ENCODE measurements at regions not wholly inside any gene's neighbourhood (a gene's known extent, or its start where the extent isn't known, plus 50 kb on each side); places are given as distances from the start of the nearest gene placed in this dataset.

- no peak for DNase-seq (ENCODE audit: low read depth in 2 of 2)
Measured at GRCh38 chr13:104483631-104484030, 1417.4 kb upstream of the SLC10A2 start.

- no peak for DNase-seq (ENCODE audit: low read depth in 2 of 2)
Measured at GRCh38 chr13:104477261-104477660, 1411.0 kb upstream of the SLC10A2 start.

GRCh38 chr13:104473936-104474335 is 1407.7 kb upstream of the SLC10A2 start:
- DNase-seq (ENCODE audit: low read depth in 2 of 2), result no peak

GRCh38 chr13:104466016-104466415 is 1399.8 kb upstream of the SLC10A2 start:
- no peak for DNase-seq (ENCODE audit: low read depth in 2 of 2)

GRCh38 chr13:104461049-104461448 is 1394.8 kb upstream of the SLC10A2 start:
- no peak for DNase-seq (ENCODE audit: low read depth in 2 of 2)

GRCh38 chr13:104460554-104460953 is 1394.3 kb upstream of the SLC10A2 start:
- DNase-seq (ENCODE audit: low read depth in 2 of 2), result no peak

- no peak for DNase-seq (ENCODE audit: low read depth in 2 of 2)
Measured at GRCh38 chr13:104450006-104450405, 1383.8 kb upstream of the SLC10A2 start.

- no peak for DNase-seq (ENCODE audit: low read depth in 2 of 2)
Measured at GRCh38 chr13:104447348-104447747, 1381.1 kb upstream of the SLC10A2 start.

- no peak for DNase-seq (ENCODE audit: low read depth in 2 of 2)
Measured at GRCh38 chr13:104442536-104442935, 1376.3 kb upstream of the SLC10A2 start.

GRCh38 chr13:104436555-104436954 is 1370.3 kb upstream of the SLC10A2 start:
- no peak for DNase-seq (ENCODE audit: low read depth in 2 of 2)

GRCh38 chr13:104431895-104432294 is 1365.7 kb upstream of the SLC10A2 start:
- DNase-seq (ENCODE audit: low read depth in 2 of 2), result no peak

GRCh38 chr13:104426435-104426834 is 1360.2 kb upstream of the SLC10A2 start:
- DNase-seq (ENCODE audit: low read depth in 2 of 2), result no peak

GRCh38 chr13:104422668-104423067 is 1356.5 kb upstream of the SLC10A2 start:
- DNase-seq (ENCODE audit: low read depth in 2 of 2), result no peak

GRCh38 chr13:104416973-104417372 is 1350.8 kb upstream of the SLC10A2 start:
- DNase-seq (ENCODE audit: low read depth in 2 of 2), result no peak

- DNase-seq (ENCODE audit: low read depth in 2 of 2), result no peak
Measured at GRCh38 chr13:104414771-104415170, 1348.6 kb upstream of the SLC10A2 start.

- no peak for DNase-seq (ENCODE audit: low read depth in 2 of 2)
Measured at GRCh38 chr13:104414181-104414580, 1348.0 kb upstream of the SLC10A2 start.

- DNase-seq (ENCODE audit: low read depth in 2 of 2), result no peak
Measured at GRCh38 chr13:104411141-104411765, 1345.0 kb upstream of the SLC10A2 start.

- no peak for DNase-seq (ENCODE audit: low read depth in 2 of 2)
Measured at GRCh38 chr13:104408733-104409132, 1342.5 kb upstream of the SLC10A2 start.

GRCh38 chr13:104404325-104404724 is 1338.1 kb upstream of the SLC10A2 start:
- no peak for DNase-seq (ENCODE audit: low read depth in 2 of 2)

- DNase-seq (ENCODE audit: low read depth in 2 of 2), result no peak
Measured at GRCh38 chr13:104389691-104390090, 1323.5 kb upstream of the SLC10A2 start.

- no peak for DNase-seq (ENCODE audit: low read depth in 2 of 2)
Measured at GRCh38 chr13:104387510-104387909, 1321.3 kb upstream of the SLC10A2 start.

- DNase-seq (ENCODE audit: low read depth in 2 of 2), result no peak
Measured at GRCh38 chr13:104385404-104385803, 1319.2 kb upstream of the SLC10A2 start.

- DNase-seq (ENCODE audit: low read depth in 2 of 2), result no peak
Measured at GRCh38 chr13:104382951-104383350, 1316.7 kb upstream of the SLC10A2 start.

GRCh38 chr13:104376588-104376987 is 1310.4 kb upstream of the SLC10A2 start:
- no peak for DNase-seq (ENCODE audit: low read depth in 2 of 2)

Data from stimulated activated CD8-positive, alpha-beta memory T cell treated with anti-CD3 and anti-CD28 coated beads, Interleukin-15, amount 100 ng/mL, for 4 hours (primary cell).